Immature natural killer cell (primary cell): ENCODE measurements at regions not wholly inside any gene's neighbourhood (a gene's known extent, or its start where the extent isn't known, plus 50 kb on each side); places are given as distances from the start of the nearest gene placed in this dataset.
"Not testable (repeated sequence)": the region's sequence is repeated elsewhere in the genome, so short reads cannot be mapped to it uniquely, and the experiment has no call there.

Source experiments
- DNase-seq, 3 donors: peaks; one replicate each; pipeline ENCODE4 v3.0.0; 2022; ENCODE audit warnings: mixed read lengths in 1 of 3
- H3K27ac Mint-ChIP-seq, 6 donors: one replicate each; pipeline ENCODE4 v1.8.0; 2020; ENCODE audit warnings: mixed read lengths in 6 of 6, mild to moderate bottlenecking in 5 of 6, inconsistent platforms in 4 of 6, moderate library complexity in 3 of 6
- H3K27me3 Mint-ChIP-seq, 3 donors: one replicate each; pipeline ENCODE4 v1.8.0; 2020 to 2021; ENCODE audit warnings: low read depth in 3 of 3, mild to moderate bottlenecking in 3 of 3, mixed read lengths in 3 of 3, moderate library complexity in 3 of 3, inconsistent platforms in 1 of 3
- H3K36me3 Mint-ChIP-seq, 3 donors: one replicate each; pipeline ENCODE4 v1.8.0; 2020; ENCODE audit warnings: mixed read lengths in 3 of 3, inconsistent platforms in 2 of 3, mild to moderate bottlenecking in 2 of 3
- H3K4me1 Mint-ChIP-seq, 2 donors: one replicate each; pipeline ENCODE4 v1.8.0; 2020; ENCODE audit warnings: inconsistent platforms in 2 of 2, mild to moderate bottlenecking in 2 of 2, mixed read lengths in 2 of 2, moderate library complexity in 1 of 2
- H3K4me3 Mint-ChIP-seq, 5 donors: one replicate each; pipeline ENCODE4 v1.8.0; 2020; ENCODE audit warnings: mild to moderate bottlenecking in 5 of 5, mixed read lengths in 5 of 5, inconsistent platforms in 3 of 5, moderate library complexity in 3 of 5
- H3K9me3 Mint-ChIP-seq, 6 donors: one replicate each; pipeline ENCODE4 v1.8.0; 2020; ENCODE audit warnings: mild to moderate bottlenecking in 6 of 6, mixed read lengths in 6 of 6, inconsistent platforms in 4 of 6, moderate library complexity in 3 of 6

DNA sequence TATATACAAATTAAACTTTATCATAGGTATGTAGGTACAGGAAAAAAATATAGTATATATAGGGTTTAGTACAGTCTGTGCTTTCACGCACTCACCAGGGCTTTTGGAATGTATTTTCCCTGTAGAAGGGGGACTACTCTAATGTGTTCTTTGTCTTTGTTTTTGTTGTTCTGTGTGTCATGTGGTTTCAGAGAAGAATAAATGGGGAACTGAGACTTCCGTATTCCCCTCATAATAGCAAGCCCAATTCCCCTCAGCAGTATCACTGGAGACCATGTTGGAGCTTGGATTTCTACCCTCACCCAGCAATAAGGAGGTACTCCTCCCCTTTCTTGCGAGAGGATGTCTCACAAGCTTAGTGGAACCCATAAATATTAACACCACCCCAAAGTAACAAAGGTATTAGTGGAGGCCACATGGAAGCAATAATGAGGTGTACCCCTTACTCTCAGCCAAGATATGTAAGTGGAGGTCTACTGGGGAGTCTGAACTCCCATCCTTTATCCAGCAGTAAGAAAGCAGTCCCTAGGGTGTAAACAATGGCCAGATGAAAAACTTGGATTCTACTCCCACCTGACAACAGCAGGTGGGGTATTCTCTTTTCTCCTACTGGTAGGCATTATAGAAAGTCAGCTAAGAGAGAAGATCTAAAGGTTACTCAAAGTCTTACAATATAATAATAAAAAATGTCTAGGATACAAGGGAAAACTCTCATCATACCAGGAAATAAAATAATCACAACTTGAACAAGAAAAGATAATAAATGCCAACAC lies 805.4 kb upstream of the GALNTL6 start:
- no peak for DNase-seq
- Mint-ChIP-seq H3K9me3 (peaks cover 6 to 38% (median 16%) of the 10 kb centered on the region in 6 donors), H3K27me3 (peaks cover 0 to 4% (median 0%) of the 10 kb centered on the region in 3 donors), H3K4me3 (no peak overlapping the region), H3K4me1 (no peaks in the 10 kb centered on the region), H3K27ac (no peak overlapping the region), H3K36me3 (no peaks in the 10 kb centered on the region)

DNA sequence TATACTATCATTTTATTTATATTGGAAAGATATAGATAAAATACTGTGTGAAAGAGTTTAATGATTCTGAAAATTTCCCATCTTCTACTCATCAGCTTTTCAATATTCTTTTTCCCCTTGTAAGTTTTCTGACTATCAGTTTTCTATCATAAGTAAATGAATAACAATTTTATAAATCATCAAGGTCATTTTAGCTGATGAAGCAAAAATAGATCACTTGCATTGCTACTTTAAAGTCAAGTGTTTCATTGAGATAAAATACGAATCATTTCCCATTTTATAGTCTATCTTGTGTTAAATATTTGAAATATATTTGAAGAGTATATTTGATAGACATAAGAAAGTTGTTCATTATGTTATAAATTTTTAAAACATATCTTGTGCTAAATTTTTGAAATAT lies 811.0 kb upstream of the GALNTL6 start:
- H3K4me1 Mint-ChIP-seq: no peaks in the 10 kb centered on the region
- H3K27me3 Mint-ChIP-seq: peaks cover 0 to 2% (median 2%) of the 10 kb centered on the region in 3 donors
- DNase-seq: no peak
- no peak overlapping the region for H3K27ac Mint-ChIP-seq
- peaks cover 4 to 34% (median 14%) of the 10 kb centered on the region in 6 donors for H3K9me3 Mint-ChIP-seq
- H3K4me3 Mint-ChIP-seq: no peak overlapping the region
- no peaks in the 10 kb centered on the region for H3K36me3 Mint-ChIP-seq

DNA sequence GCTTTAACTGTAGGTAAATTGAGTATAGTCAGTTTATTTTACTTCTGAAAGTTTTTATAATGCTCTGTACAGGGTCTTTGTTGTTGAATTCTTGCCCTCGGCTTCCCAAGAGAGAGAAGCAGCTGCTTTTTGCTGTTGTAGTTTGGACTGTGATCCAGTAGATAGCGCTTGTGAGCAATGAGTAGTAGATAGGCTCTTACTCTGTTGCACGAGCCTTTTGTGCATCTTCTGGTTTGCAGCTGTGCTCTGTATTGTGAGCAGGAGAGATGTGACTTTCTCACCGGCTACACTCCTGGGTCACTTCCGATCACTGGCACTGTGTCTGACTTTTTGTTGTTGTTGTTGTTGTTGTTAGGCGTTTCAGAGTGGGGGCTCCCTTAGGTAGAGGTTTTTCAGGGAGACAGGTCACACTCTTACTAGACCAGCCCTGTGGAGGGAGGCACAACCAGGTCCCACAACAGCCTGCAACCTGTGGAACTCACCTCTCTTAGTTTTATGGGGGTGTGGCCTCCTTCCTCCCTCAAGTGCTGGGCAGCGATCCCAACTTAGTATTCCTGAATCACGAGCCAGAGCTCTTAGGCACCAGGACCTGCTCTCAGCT lies 822.1 kb upstream of the GALNTL6 start:
- Mint-ChIP-seq H3K36me3 (peaks cover 0 to 3% (median 0%) of the 10 kb centered on the region in 3 donors), H3K4me3 (no peak overlapping the region), H3K4me1 (no peaks in the 10 kb centered on the region), H3K27ac (no peak overlapping the region), H3K9me3 (peaks cover 5 to 44% (median 19%) of the 10 kb centered on the region in 6 donors), H3K27me3 (peaks cover 0 to 2% (median 0%) of the 10 kb centered on the region in 3 donors)
- no peak for DNase-seq

DNA sequence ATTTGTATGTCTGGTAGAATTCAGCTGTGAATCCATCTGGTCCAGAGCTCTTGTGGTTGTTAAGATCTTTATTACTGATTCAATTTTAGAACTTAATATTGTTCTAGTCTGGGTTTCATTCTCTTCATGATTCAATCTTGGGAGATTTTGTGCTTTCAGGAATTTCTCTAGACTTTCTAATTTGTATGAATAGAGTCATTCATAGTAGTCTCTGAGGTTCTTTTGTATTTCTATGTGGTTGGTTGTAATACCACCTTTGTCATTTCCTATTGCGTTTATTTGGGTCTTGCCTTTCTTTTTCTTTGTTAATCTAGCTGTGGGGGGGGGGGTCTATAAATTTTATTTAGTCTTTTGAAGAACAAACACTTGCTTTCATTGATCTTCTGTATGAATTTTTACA lies 824.8 kb upstream of the GALNTL6 start:
- Mint-ChIP-seq H3K27ac (no peak overlapping the region), H3K4me3 (no peak overlapping the region), H3K9me3 (peaks cover 7 to 48% (median 21%) of the 10 kb centered on the region in 6 donors), H3K27me3 (peaks cover 0 to 2% (median 2%) of the 10 kb centered on the region in 3 donors), H3K36me3 (peaks cover 0 to 3% (median 0%) of the 10 kb centered on the region in 3 donors), H3K4me1 (no peaks in the 10 kb centered on the region)
- no peak for DNase-seq

DNA sequence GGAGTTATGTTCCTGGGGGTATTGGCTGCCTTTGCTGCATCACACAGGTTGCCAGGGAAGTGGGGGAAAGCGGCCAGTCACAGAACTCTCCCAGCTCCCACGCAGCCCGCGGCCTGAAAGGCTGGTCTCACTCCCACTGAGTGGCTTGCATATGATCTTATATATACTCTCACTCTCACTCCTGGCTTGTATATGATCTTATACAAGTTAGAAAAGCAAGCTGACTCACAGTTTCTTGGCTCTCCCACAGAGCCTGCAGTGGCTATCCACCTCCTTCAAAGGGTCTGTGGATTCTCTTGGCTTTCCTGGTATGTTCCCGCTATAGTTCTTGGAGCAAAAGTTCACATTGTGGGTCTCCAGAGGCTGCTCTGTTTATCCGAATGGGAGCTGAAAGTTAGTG lies 833.5 kb upstream of the GALNTL6 start:
- no peak for DNase-seq
- Mint-ChIP-seq H3K27me3 (peaks cover 0 to 1% (median 0%) of the 10 kb centered on the region in 3 donors), H3K4me1 (no peaks in the 10 kb centered on the region), H3K36me3 (no peaks in the 10 kb centered on the region), H3K9me3 (peaks cover 5 to 59% (median 25%) of the 10 kb centered on the region in 6 donors), H3K4me3 (no peak overlapping the region), H3K27ac (no peak overlapping the region)

DNA sequence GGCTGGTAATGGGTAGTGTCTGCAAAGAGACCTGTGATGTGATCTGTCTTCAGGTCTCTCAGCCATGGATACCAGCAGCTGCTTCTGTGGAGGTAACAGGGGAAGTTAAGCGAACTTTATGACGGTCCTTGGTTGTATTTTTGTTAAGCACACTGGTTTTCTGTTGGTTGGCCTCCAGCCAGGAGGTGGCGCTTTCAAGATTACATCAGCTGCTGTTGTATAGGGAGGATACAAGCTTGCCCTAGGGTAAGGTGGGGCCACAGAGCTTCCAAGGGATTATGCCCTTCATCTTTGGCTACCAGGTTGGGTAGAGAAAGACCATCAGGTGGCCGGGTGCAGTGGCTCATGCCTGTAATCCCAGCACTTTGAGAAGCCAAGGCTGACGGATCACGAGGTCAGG lies 834.2 kb upstream of the GALNTL6 start:
- H3K9me3 Mint-ChIP-seq: peaks cover 9 to 60% (median 26%) of the 10 kb centered on the region in 6 donors
- no peak for DNase-seq
- no peak overlapping the region for H3K27ac Mint-ChIP-seq
- H3K27me3 Mint-ChIP-seq: peaks cover 0 to 1% (median 0%) of the 10 kb centered on the region in 3 donors
- no peak overlapping the region for H3K4me3 Mint-ChIP-seq
- H3K36me3 Mint-ChIP-seq: no peaks in the 10 kb centered on the region
- no peaks in the 10 kb centered on the region for H3K4me1 Mint-ChIP-seq

DNA sequence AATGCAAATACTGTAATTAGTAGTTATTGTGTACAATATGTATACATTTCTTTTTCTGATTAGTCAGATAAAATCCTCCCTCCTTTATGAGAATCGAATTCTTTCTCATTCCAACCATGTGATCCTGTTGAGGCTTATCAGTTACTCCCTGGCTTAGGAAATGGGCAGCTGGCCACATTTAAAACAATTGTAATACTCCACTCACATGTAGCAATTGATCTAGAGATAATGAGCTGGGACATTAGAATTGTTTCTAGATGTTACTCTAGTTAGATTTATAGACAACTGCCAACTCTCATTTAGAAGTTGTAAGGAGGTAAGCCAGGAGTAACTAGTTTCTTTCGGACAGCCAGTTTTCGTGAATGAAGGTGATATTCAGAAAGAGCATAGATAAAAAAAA lies 859.3 kb upstream of the AADAT start:
- DNase-seq: no peak
- no peaks in the 10 kb centered on the region for H3K27me3 Mint-ChIP-seq
- H3K4me1 Mint-ChIP-seq: no peaks in the 10 kb centered on the region
- no peak overlapping the region for H3K4me3 Mint-ChIP-seq
- H3K36me3 Mint-ChIP-seq: no peaks in the 10 kb centered on the region
- H3K27ac Mint-ChIP-seq: no peak overlapping the region
- peaks cover 5 to 41% (median 14%) of the 10 kb centered on the region in 6 donors for H3K9me3 Mint-ChIP-seq

DNA sequence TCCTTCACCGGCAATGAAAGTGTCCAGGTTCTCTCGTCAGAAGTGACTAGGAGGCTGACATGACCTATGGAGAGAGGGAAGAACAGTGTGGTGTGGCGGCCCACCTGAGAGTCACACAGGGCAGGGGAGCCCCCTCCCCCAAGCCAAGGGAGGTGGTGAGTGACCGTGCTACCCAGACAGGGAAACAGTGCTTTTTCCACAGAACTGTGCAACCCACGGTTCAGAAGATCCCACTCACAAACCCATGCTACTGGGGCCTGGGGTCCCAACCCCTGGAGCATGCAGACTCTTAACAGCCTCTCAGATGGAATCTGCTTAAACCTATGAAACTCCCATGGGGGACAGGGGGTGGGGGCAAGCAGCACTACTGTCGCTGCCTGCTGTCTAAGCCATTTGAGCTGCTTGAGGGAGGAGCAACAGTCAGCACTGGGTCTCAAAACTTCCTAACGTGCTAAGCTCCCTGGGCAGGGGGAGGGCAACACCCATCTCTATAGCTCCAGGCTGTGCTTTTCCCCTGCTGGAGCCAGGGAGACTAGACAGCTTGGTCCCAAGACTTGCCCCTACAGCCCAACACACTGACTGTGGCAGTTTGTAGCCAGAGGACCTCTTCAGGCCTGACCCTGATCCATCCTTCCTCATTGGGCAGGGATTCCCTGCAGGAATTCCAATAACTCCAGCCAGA lies 850.4 kb upstream of the AADAT start:
- Mint-ChIP-seq H3K36me3 (peaks cover 0 to 4% (median 4%) of the 10 kb centered on the region in 3 donors), H3K27me3 (peaks cover 0 to 5% (median 3%) of the 10 kb centered on the region in 3 donors), H3K4me3 (no peak overlapping the region), H3K4me1 (no peaks in the 10 kb centered on the region), H3K9me3 (peaks cover 8 to 60% (median 35%) of the 10 kb centered on the region in 6 donors), H3K27ac (no peak overlapping the region)
- DNase-seq: no peak

DNA sequence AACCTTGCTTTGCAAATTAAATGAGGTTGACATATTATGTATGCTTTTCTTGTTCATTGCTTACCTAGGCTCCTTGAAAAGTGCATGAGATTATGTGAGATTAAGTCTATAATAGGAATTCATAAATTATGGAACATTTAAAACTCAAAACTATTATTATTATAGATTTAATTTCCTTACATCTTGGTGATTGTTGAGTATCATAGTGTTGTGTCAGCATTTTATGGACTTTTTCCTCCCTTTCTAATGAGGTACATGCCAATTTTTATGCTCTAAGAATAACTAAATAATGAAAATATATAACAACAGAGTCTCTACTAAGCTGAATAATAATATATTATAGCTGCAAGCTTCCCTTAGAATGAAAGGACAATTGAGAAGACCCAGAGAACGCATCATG lies 848.8 kb upstream of the AADAT start:
- no peak overlapping the region for H3K4me3 Mint-ChIP-seq
- peaks cover 0 to 4% (median 4%) of the 10 kb centered on the region in 3 donors for H3K36me3 Mint-ChIP-seq
- peaks cover 8 to 50% (median 33%) of the 10 kb centered on the region in 6 donors for H3K9me3 Mint-ChIP-seq
- peaks cover 0 to 5% (median 3%) of the 10 kb centered on the region in 3 donors for H3K27me3 Mint-ChIP-seq
- DNase-seq: no peak
- H3K4me1 Mint-ChIP-seq: no peaks in the 10 kb centered on the region
- H3K27ac Mint-ChIP-seq: no peak overlapping the region

DNA sequence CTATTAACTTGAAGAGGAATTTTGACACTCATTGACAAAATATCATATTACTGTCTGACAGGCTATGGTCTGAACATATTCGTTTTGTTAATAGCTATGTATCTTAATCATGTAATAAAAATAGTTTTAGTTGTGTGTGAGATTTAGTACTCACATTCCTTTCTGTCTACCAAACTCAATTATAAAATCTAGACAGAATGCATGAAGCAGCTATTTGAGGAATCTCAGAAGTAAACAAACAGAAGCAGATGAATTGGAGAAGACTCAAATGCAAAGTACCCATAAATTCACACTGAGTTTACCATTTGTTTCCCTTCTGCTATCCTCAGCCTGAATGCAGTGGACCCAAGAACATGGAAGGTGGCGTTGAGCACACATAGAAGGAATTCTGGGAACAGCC lies 841.6 kb upstream of the AADAT start:
- DNase-seq: no peak
- no peak overlapping the region for H3K27ac Mint-ChIP-seq
- no peak overlapping the region for H3K4me3 Mint-ChIP-seq
- no peaks in the 10 kb centered on the region for H3K4me1 Mint-ChIP-seq
- H3K36me3 Mint-ChIP-seq: no peaks in the 10 kb centered on the region
- peaks cover 2 to 31% (median 11%) of the 10 kb centered on the region in 6 donors for H3K9me3 Mint-ChIP-seq
- no peaks in the 10 kb centered on the region for H3K27me3 Mint-ChIP-seq

DNA sequence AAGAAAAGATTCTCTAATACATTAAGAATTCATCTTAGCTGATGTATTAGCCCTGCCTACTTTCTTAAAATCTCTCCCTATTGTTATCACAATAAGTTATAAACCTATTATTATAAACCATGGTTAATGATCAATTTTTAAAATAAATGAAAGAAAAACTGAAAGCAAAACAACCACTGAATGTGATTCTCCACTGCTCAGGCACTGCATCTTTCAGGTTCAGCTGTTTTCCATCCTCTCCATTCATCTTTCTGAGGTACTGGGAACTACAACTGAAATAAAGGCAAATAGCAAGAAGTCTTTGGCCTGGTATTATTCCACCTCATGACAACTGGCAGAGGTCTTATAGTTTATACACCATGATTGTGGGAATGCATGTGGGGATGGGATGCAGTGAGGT lies 798.9 kb upstream of the AADAT start:
- H3K4me3 Mint-ChIP-seq: no peak overlapping the region
- no peaks in the 10 kb centered on the region for H3K36me3 Mint-ChIP-seq
- DNase-seq: no peak
- H3K27ac Mint-ChIP-seq: no peak overlapping the region
- peaks cover 0 to 1% (median 0%) of the 10 kb centered on the region in 3 donors for H3K27me3 Mint-ChIP-seq
- no peaks in the 10 kb centered on the region for H3K4me1 Mint-ChIP-seq
- peaks cover 2 to 29% (median 12%) of the 10 kb centered on the region in 6 donors for H3K9me3 Mint-ChIP-seq

DNA sequence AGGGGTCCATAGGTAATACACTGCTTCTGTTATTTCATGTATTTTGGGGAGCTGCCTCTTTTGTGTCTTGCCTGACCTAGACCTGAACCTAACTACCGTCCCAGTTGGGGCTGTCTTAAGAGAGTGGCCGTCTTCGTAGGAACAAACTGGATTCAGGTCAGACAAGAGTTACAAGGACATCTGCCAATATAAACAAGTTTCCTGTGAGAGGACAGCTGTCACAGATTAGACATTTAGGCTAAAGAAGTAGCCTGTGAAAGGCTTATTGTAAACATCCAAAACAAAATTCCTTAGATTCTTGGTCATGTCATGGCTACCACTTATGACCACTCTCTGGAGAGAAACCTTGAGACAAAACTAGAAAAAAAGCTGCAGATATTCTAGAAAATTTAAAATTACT lies 797.6 kb upstream of the AADAT start:
- peaks cover 2 to 37% (median 14%) of the 10 kb centered on the region in 6 donors for H3K9me3 Mint-ChIP-seq
- peaks cover 0 to 2% (median 0%) of the 10 kb centered on the region in 3 donors for H3K27me3 Mint-ChIP-seq
- DNase-seq: no peak
- H3K36me3 Mint-ChIP-seq: no peaks in the 10 kb centered on the region
- H3K4me3 Mint-ChIP-seq: no peak overlapping the region
- H3K27ac Mint-ChIP-seq: no peak overlapping the region
- no peaks in the 10 kb centered on the region for H3K4me1 Mint-ChIP-seq

DNA sequence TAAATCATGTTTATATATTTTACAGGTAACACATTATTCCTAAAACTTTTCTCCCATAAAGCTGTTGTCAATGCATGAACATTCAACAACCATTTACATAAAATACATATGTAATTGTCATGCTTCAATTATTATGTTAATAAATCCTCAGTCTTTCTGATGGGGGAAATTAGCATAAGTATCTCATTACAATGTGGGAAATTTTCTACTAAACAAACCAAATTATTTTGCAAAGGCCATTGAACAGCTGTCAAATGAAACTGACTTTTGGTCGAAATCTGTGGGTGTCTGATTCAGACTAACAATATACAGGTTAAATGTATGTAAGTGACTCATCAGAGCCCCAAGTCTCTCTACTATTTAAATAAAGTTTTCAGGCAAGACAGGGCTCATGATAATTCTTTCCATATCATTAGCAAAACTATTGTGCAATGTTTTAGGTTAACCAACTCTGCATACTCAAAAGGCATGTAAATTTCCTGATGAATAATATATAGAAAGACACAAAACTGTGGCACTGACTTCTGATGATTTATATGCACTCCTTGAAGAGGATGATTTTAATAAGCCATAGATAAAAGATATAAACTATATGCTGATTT lies 795.3 kb upstream of the AADAT start:
- no peak overlapping the region for H3K27ac Mint-ChIP-seq
- H3K4me3 Mint-ChIP-seq: no peak overlapping the region
- DNase-seq: no peak
- peaks cover 0 to 2% (median 0%) of the 10 kb centered on the region in 3 donors for H3K27me3 Mint-ChIP-seq
- H3K36me3 Mint-ChIP-seq: no peaks in the 10 kb centered on the region
- H3K9me3 Mint-ChIP-seq: peaks cover 7 to 32% (median 15%) of the 10 kb centered on the region in 6 donors
- no peaks in the 10 kb centered on the region for H3K4me1 Mint-ChIP-seq

DNA sequence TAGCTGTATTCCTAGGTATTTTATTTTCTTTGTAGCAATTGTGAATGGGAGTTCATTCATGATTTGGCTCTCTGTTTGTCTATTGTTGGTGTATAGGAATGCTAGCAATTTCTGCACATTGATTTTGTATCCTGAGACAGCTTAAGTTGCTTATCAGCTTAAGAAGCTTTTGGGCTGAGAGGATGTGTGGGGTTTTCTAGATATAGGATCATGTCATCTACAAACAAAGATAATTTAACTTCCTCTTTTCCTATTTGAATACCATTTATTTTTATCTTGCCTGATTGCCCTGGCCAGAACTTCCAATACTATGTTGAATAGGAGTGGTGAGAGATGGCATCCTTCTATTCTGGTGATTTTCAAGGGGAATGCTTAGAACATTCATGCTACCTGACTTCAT lies 791.9 kb upstream of the AADAT start:
- peaks cover 7 to 26% (median 13%) of the 10 kb centered on the region in 6 donors for H3K9me3 Mint-ChIP-seq
- H3K36me3 Mint-ChIP-seq, H3K4me3 Mint-ChIP-seq, H3K27me3 Mint-ChIP-seq, DNase-seq, H3K27ac Mint-ChIP-seq, H3K4me1 Mint-ChIP-seq: not testable (repeated sequence)
